ENCODE measurements at regions not wholly inside any gene's neighbourhood (a gene's known extent, or its start where the extent isn't known, plus 50 kb on each side); places are given as distances from the start of the nearest gene placed in this dataset.

- POLR2A ChIA-PET: no interaction called here
- TF ChIP-seq, protein P1, sequence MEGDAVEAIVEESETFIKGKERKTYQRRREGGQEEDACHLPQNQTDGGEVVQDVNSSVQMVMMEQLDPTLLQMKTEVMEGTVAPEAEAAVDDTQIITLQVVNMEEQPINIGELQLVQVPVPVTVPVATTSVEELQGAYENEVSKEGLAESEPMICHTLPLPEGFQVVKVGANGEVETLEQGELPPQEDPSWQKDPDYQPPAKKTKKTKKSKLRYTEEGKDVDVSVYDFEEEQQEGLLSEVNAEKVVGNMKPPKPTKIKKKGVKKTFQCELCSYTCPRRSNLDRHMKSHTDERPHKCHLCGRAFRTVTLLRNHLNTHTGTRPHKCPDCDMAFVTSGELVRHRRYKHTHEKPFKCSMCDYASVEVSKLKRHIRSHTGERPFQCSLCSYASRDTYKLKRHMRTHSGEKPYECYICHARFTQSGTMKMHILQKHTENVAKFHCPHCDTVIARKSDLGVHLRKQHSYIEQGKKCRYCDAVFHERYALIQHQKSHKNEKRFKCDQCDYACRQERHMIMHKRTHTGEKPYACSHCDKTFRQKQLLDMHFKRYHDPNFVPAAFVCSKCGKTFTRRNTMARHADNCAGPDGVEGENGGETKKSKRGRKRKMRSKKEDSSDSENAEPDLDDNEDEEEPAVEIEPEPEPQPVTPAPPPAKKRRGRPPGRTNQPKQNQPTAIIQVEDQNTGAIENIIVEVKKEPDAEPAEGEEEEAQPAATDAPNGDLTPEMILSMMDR (IDR thresholded peaks at IDR 0.05; ENCODE audit: control extremely low read depth, extremely low read depth, low read depth, missing control alignments): no peak
- DNase-seq (ENCODE audit: extremely low spot score): no peak
- CTCF ChIA-PET: no interaction called here
These were observed 175.8 kb downstream of the MYCN start for GRCh38 chr2:16115881-16116830.

- DNase-seq (ENCODE audit: extremely low spot score): no peak
- ChIA-PET POLR2A (no interaction called here), CTCF (no interaction called here)
- TF ChIP-seq, protein P1 (IDR thresholded peaks at IDR 0.05; ENCODE audit: control extremely low read depth, extremely low read depth, low read depth, missing control alignments): no peak
These were observed 174.9 kb downstream of the MYCN start for GRCh38 chr2:16115291-16115690.

GRCh38 chr2:16114836-16115235 is 174.5 kb downstream of the MYCN start:
- no peak for DNase-seq (ENCODE audit: extremely low spot score)
- ChIA-PET CTCF (no interaction called here), POLR2A (no interaction called here)
- TF ChIP-seq, protein P1 (IDR thresholded peaks at IDR 0.05; ENCODE audit: control extremely low read depth, extremely low read depth, low read depth, missing control alignments): no peak

- DNase-seq (ENCODE audit: extremely low spot score): no peak
- TF ChIP-seq, protein P1 (IDR thresholded peaks at IDR 0.05; ENCODE audit: control extremely low read depth, extremely low read depth, low read depth, missing control alignments): no peak
- ChIA-PET CTCF (interaction anchor here (0.6 kb wide), 1 partner anchor 65 kb away, joined by 3 read pairs; no protein-coding TSS in a partner anchor), POLR2A (no interaction called here)
These were observed 173.7 kb downstream of the MYCN start for GRCh38 chr2:16114070-16114469.

GRCh38 chr2:16113568-16113967 is 173.2 kb downstream of the MYCN start:
- TF ChIP-seq, protein P1 (IDR thresholded peaks at IDR 0.05; ENCODE audit: control extremely low read depth, extremely low read depth, low read depth, missing control alignments): no peak
- CTCF ChIA-PET: no interaction called here
- POLR2A ChIA-PET: no interaction called here
- no peak for DNase-seq (ENCODE audit: extremely low spot score)

- ChIA-PET POLR2A (no interaction called here), CTCF (no interaction called here)
- TF ChIP-seq, protein P1 (IDR thresholded peaks at IDR 0.05; ENCODE audit: control extremely low read depth, extremely low read depth, low read depth, missing control alignments): no peak
- DNase-seq (ENCODE audit: extremely low spot score): no peak
These were observed 172.7 kb downstream of the MYCN start for GRCh38 chr2:16112972-16113560.

All from GM10248 (cell line).